HG03066 (cell line): ENCODE measurements at regions not wholly inside any gene's neighbourhood (a gene's known extent, or its start where the extent isn't known, plus 50 kb on each side); places are given as distances from the start of the nearest gene placed in this dataset.
"Not testable (repeated sequence)": the region's sequence is repeated elsewhere in the genome, so short reads cannot be mapped to it uniquely, and the experiment has no call there.

Source experiments
- ATAC-seq: cut with Tn5 transposase; IDR thresholded peaks from one replicate; pipeline ENCODE4 v1.9.1; 2021; ENCODE audit warnings: low read depth; ENCODE audit not compliant: unreplicated experiment

DNA sequence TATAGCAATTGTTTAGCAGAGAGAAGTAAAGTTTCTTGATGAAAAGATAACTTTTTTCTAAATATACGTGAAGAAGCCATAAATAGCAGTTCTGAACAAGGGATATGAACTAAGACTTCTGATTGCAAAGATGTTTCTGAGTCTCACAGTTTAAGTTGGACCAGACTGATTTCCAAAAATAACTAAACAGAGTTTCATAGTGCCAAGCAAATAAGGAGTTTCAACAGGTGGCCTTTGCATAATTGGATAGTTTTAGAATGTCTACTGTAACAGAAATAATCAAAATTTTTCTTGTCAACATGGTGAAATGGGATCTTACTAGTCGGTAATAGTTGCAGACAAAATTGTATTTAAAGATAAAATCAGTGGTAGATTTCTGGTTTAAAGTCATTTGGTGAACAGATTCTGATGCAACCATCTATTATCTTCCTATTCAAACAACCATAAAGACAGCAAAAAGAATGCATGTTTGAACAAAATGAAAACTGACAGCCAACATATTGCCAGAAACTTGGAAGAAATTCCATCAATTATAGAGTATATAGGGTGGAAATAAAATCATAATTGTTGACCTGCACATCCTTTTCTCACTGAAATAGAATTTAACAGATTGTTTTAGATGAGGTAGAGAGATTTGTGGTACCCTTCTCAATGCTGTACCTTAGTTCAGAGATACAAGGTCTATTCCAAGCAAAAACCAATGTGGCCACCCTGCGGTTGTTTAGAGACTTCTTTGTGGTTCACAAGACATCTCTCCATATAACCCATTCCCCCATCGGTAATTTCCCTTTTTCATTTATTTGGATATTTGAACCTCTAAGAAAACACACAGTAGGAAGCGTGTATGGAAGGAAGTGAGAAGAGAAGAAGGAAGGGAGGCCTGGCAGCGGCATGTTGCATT lies 275.3 kb downstream of the COG6 start:
- no peak for ATAC-seq

DNA sequence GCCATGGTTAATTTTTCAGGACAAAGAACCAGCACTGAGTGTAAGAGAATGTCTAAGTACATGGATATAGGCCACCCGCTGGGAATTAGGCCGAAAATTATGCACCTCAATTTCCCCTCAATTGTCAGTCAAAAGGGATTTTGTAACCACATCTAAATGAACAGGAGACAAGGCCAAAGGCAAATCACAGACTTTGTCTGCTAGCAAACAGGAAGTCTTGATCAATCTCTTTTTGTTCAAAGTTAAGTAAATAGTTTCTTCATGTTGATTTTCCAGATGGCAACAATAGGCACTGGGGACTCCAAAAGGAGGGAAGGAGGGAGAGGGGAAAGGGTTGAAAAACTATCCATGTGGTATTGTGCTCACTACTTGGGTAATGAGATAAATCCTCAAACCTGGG lies 276.0 kb downstream of the COG6 start:
- ATAC-seq = no peak

GRCh38 chr13:39932514-39932913 lies 277.1 kb downstream of the COG6 start:
- not testable (repeated sequence) for ATAC-seq

DNA sequence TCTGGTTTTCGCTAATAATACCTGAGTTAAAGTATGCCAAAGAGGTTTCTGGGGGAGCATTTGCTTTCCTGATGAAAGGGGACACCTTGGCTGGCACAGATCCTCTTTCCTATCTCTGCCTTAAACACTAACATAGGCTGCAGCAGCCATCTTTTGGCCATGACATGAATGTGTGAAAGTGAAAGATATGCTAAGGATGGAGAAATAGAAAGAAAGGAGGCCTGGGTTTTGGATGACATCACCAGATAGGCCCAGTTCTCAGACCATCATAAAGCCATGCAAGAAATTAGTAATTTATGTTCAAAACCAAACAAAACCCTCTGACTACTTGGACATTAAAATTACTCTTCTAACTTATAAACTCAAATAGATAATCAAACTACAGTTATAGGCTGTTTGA lies 279.7 kb downstream of the COG6 start:
- no peak for ATAC-seq

GRCh38 chr13:39938596-39938995 lies 283.1 kb downstream of the COG6 start:
- ATAC-seq = no peak

DNA sequence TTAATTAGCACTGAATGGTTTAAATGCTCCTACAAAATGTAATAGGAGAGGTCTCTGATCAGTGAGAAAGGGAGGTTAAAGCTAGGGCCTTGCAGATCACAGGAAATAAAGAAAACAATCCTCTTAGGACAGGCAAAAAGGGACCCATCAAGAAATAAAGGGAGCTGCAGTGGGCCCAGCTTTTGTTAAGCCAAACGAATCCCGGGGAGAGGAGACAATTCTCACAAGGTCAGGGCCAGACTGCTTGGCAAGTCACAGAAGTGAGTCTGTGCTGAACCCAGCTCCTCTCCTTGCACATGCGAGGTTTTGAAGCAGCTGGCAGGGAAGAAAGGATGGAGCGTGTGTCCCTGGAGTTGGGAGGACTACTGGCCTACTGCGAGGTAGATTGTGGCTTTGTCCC lies 285.8 kb downstream of the COG6 start:
- no peak for ATAC-seq

DNA sequence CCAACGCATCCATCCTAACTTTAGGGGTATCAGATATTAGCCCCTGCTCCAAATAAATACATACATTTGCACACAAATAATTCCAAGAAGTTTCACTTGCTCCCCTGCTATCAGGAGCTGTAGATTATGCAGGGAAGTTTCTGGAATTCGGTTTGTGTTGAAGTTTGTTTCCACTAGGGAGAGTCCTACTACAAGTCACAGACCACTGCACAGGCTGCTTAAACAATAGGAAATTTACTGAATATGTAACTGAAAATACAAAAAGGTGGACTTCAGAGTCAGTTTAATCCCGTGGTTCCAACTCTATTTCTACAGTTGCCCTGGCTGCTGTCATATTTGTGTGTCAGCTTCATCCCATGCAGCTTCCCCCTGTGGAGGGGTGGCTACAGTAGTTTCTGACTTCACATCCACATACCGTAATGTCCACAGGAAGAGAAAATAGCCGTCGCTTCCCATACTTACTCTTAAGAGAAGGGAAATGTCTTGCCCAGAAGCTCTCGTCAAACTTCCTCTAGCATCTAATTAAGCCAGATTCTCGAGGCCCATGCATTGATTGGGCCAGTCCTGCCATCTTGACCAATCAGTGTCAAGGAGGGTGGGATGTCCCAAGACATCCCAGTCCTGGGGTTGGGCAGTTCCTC lies 286.6 kb downstream of the COG6 start:
- ATAC-seq = no peak

DNA sequence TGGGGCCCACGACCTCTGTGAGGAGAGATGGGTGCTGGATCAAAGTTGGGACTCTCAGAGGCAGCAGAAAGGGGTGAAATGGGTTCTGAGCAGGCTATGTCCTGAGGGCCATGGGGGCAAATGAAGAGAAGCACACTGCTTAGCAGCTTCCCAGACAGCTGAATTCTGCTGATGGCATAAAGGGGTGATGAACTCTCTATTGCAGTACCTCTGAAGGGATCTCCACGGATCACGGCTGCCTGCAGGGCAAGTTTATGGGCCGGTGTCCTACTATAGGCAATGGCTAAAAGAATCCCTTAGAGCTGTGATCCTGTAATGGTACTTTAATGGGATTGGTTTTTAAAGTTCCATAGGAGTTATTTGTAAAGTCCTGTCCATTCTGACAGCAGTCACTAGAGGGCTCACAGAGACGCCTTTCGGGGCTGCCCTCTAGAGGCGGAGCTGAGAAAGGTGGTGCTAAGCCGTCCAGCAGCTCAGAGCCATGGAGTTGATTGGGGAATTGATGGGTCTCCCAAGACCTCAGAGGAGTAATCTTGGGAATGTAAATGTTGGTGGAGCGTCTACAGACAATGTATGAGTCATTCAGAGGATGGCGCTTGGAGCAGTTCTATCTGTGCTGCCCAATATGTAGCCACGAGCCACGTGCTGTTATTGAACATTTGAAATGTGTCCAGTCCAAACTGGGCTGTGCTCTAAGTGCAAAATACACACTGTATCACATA lies 287.3 kb downstream of the COG6 start:
- peak; percentile 95 for ATAC-seq

DNA sequence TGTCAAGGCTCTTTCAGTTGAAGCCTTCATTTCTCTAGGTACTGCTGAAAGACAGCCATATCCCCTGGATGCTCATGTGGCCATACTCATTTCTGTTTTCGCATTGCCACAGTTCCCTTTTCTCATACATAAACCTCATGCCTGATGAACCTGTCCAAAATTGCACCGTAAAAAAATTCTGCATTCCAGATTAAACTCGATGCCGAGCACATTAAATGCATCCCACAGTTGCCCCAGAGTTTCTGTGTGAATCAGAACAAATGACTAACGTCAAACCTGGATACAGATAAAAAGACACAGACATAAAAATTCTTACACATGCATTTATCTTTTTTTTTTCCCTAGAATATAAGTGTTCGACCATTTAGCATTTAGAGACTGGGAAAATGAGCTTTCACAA lies 288.2 kb downstream of the COG6 start:
- no peak for ATAC-seq

DNA sequence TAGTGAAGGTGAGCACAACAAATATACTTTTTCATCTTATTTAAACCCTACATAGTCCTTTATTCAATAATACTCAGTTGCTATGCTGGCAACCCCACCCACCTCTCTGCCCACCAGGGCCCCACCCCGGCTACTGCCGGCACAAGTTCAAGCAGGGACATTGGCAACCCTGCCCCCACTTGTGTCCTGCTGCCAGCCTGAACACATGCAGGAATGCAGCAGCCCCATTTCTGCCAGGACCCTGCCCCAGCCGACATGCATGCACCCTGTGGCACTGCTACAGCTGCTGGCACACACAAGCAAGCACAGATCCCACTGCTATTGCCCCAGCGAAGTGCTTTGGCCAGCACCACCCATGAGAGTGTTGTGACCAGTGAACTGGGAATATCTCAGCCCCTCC lies 289.8 kb downstream of the COG6 start:
- ATAC-seq = no peak

DNA sequence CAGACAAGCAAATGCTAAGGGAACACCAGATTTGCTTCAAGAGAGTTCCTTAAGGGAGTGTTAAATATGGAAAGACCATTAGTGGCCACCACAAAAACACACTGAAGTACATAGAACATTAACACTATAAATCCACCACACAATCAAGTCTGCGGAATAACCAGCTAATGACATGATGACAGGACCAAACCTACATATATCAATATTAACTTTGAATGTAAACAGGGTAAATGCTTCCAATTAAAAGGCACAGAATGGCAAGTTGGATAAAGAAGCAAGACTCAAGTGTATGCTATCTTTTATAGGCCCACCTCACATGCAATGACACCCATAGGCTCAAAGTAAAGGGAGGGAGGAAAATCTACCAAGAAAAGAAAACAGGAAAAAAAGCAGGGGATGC lies 291.3 kb downstream of the COG6 start:
- ATAC-seq = no peak

GRCh38 chr13:39951301-39951700 lies 295.8 kb downstream of the COG6 start:
- no peak for ATAC-seq

DNA sequence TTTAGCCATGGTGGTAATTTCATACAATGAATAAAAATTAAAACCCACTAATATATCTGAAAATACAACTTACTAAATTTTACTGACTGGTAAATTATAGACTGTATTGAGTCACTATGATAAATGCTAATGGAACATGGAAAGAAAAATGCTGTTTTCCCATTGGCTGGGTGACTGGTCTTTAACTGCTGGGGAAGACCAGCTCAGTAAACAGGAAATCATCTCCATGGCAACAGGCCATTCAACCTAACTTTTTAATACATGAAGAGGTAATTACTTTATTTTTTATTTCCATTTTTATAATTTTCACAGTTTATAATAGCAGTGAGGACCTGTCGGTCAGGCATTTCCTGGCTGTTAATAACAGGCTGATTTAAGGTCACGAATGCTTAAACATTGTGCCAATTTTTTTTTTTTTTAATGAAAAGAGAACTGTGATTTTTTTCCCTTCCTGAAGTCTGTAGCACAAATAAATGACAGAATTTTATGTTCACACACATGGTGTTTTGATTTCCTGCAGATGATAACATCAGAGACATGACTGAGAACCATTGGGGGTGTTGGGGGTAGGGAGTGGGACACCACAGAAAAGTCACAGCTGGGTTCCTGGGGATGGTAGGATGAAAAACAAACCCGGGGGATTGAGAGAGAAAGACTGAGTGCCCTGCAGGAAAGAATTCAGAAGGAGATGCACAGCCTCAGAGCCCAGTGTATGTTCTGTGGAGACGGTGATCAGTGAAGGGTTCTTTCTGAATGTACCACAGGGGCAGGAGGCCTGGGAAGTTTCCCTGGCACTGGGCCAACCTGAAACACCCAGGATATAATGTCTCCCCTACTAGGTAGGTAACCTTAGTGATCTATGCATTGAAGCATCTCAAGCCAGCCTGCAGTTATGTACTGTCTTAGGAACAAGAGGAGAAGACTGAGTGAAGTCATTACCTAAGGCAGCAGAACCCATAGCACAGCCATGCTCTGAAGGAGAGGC lies 297.1 kb downstream of the COG6 start:
- no peak for ATAC-seq

- ATAC-seq = no peak
Measured at GRCh38 chr13:39954476-39954875, 299.0 kb downstream of the COG6 start.

DNA sequence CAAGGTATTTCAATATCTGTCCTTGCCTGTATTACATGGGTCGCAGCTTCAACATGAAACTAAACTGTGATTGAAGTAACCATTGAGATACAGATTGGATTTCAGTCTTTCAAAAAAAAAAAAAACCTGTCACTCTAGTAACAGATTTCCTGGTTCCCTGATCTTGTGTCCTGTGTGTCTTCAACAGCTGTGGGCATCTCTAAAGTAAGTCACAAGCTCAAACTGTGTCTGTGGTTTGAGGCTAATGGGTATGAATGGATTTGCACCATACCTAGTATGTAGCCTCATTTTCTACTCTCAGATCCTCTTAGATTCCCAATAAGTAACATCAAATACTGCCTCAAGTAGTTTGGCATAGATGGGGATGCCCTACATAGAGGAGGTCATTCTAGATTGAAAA lies 300.1 kb downstream of the COG6 start:
- ATAC-seq = no peak

DNA sequence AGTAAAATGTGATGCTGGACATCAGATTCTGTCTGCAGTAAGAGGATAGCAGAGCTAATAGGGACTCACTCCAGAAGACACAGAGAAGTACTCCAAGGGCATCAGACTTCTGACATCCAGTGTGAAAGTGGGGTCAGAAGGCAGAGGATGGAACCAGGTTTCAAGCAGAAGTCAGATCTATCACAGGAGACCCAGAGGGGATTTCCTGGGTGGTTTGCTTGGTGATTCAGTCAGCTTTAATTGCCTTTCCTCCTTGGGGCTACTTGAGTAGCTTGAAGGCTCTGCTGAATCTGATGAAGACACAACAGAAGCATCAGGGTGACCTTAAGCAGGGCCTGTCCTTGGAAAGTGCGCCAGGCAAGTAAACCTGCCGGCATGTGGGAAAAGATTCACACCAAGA lies 300.6 kb downstream of the COG6 start:
- ATAC-seq = peak; percentile 61

GRCh38 chr13:39957868-39958677 lies 302.6 kb downstream of the COG6 start:
- no peak for ATAC-seq

- ATAC-seq = no peak
Measured at GRCh38 chr13:39959497-39960144, 304.2 kb downstream of the COG6 start.

DNA sequence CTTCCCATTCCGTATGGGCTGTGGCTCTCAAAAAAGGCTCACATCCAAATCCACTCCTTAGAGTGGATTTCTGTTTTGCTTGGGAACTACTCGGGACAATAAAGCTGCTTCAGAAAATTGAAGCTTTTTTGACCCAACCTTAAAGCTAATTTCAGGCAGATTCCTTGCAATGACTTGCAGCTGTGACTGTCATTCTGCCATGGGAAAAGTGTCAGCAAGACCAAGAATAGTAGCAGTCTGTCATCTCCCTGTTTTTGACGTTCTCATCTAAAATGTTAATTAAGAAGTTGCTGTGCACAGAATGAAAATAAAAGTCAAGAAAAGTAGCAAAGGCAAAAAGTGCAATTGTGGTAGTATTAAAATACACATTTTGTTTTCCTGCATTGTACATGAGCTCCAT lies 304.7 kb downstream of the COG6 start:
- ATAC-seq = no peak
